HEK293 (cell line): ENCODE measurements at regions not wholly inside any gene's neighbourhood (a gene's known extent, or its start where the extent isn't known, plus 50 kb on each side); places are given as distances from the start of the nearest gene placed in this dataset.

Experiments
- ZFP41 ChIP-seq: fragments of 450-650 bp; formaldehyde crosslinking; IDR thresholded peaks from 2 replicates; pipeline ENCODE4 v1.5.1; 2016; ENCODE audit warnings: missing biosample characterization, missing genetic modification characterization, borderline replicate concordance
- ZNF174 ChIP-seq: fragments of 450-650 bp; formaldehyde crosslinking; IDR thresholded peaks from 2 replicates; pipeline ENCODE4 v1.5.0; 2017; ENCODE audit warnings: missing biosample characterization, mild to moderate bottlenecking, missing genetic modification characterization

DNA sequence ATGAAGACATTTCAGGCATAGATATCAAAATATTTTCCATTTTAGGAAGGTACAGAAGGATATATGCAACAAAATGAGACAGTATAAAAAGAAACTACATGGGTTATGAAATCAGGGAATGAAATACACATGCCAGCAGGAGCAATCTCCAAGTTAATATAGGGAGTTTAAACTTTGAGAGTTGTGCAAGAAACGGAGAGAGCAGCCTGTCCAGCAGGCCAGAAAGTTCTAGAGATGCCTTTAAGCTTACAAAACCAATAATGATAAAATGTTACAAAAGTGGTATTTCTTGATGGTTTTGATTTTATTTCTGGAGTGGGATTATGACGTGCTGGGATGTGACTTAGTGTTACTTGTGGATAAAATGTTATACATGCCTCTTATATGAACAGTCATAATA is 2047.9 kb downstream of the ARAP2 start:
- TF ChIP-seq ZFP41 (tag by site-specific recombination) (no peak), ZNF174 (tag by site-specific recombination) (no peak)
